Right lobe of liver (tissue), 6 donors: ENCODE measurements at regions not wholly inside any gene's neighbourhood (a gene's known extent, or its start where the extent isn't known, plus 50 kb on each side); places are given as distances from the start of the nearest gene placed in this dataset.

ENCODE experiments used
- ATAC-seq, 4 donors: fragments of 200-7000 bp; cut with Tn5 transposase; one replicate each; pipeline ENCODE4 v1.9.1; 2020; ENCODE audit warnings: mild to moderate bottlenecking in 4 of 4, moderate library complexity in 4 of 4
- DNase-seq, 3 donors: peaks; one replicate each; pipeline ENCODE4 v3.0.0-alpha.2; 2020
- H3K27ac ChIP-seq, 3 donors: fragments of 200-600 bp; one replicate each; pipeline ENCODE4 v1.8.0; 2022
- H3K27me3 ChIP-seq, 2 donors: fragments of 200-600 bp; one replicate each; pipeline ENCODE4 v1.8.0; 2022
- H3K36me3 ChIP-seq, 4 donors: fragments of 200-600 bp; sonication (generic) in 1 of 4; one replicate each; pipeline versions ENCODE4 v1.5.1 to v1.8.0; 2017 to 2022; ENCODE audit warnings: control low read depth in 1 of 4
- H3K4me1 ChIP-seq, 4 donors: fragments of 200-600 bp; sonication (generic) in 1 of 4; one replicate each; pipeline versions ENCODE4 v1.5.1 to v1.8.0; 2017 to 2022; ENCODE audit warnings: control low read depth in 1 of 4
- H3K4me3 ChIP-seq, 3 donors: fragments of 200-600 bp; one replicate each; pipeline ENCODE4 v1.8.0; 2022
- H3K9me3 ChIP-seq, 4 donors: fragments of 200-600 bp; sonication (generic) in 1 of 4; one replicate each; pipeline versions ENCODE4 v1.5.1 to v1.8.0; 2017 to 2022; ENCODE audit warnings: control low read depth in 1 of 4
- POLR2A ChIP-seq: fragments of 450-650 bp; IDR thresholded peaks from one replicate; pipeline ENCODE4 v1.6.1; 2017; ENCODE audit warnings: antibody characterized with exemption, mild to moderate bottlenecking
- WGBS: methylation state at CpG from one replicate; pipeline ENCODE4 v1.1.6; 2018; ENCODE audit warnings: low coverage, low lambda C conversion rate; ENCODE audit not compliant: insufficient coverage; ENCODE audit errors: missing lambda C conversion rate; 5-methylcytosine and 5-hydroxymethylcytosine counted together
- intact Hi-C, 2 donors: fragments of 100-400 bp; cut with DNase I; formaldehyde crosslinking; loops; one replicate each; pipeline versions ENCODE4 v1.11.2 to v1.14.1; 2022
- TF ChIP-seq, protein P1 (sequence below), 4 donors: fragments of 200-600 bp in 3 of 4; fragments of 450-650 bp in 1 of 4; IDR thresholded peaks; one replicate each; pipeline versions ENCODE4 v1.5.1 to v1.8.0; 2016 to 2022; ENCODE audit warnings: antibody characterized with exemption in 4 of 4, mild to moderate bottlenecking in 2 of 4
- donor health status: DM: no; HTN: yes; CAD: no.
- donor health status: DM: no; HTN: no; CAD: no.
- donor health status: DM: no; HTN: no; CAD: no.
- donor health status: DM: no; HTN: yes; CAD: no.
- donor health status: DM: no; HTN: yes; CAD: no.

DNA sequence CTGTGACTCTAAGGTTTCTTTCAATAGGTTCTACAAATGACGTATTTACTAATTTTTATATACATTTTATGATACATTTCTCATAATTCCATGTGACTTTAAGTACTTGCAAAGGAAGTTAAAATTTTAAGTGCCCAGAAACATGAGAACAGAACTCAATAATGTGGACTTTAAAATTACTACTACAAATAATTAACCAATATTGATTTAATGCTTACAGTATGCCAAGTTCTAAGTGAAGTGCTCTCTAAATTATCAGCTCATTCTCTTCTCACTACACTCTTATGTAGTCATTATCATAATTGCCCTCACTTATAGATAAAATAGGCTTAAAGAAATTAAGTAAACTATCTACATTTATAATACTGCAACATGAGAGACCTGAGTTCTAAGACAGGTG is 1690.7 kb upstream of the CDH9 start:
- ATAC-seq (peak; percentile 45 to 88 (median 78)), DNase-seq (no peak)
- no peak overlapping the region for H3K4me3 ChIP-seq
- H3K4me1 ChIP-seq: peaks cover 0 to 16% (median 0%) of the 10 kb centered on the region in 4 donors
- no peaks in the 10 kb centered on the region for H3K9me3 ChIP-seq
- no peak for TF ChIP-seq POLR2A
- TF ChIP-seq, protein P1, sequence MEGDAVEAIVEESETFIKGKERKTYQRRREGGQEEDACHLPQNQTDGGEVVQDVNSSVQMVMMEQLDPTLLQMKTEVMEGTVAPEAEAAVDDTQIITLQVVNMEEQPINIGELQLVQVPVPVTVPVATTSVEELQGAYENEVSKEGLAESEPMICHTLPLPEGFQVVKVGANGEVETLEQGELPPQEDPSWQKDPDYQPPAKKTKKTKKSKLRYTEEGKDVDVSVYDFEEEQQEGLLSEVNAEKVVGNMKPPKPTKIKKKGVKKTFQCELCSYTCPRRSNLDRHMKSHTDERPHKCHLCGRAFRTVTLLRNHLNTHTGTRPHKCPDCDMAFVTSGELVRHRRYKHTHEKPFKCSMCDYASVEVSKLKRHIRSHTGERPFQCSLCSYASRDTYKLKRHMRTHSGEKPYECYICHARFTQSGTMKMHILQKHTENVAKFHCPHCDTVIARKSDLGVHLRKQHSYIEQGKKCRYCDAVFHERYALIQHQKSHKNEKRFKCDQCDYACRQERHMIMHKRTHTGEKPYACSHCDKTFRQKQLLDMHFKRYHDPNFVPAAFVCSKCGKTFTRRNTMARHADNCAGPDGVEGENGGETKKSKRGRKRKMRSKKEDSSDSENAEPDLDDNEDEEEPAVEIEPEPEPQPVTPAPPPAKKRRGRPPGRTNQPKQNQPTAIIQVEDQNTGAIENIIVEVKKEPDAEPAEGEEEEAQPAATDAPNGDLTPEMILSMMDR (IDR thresholded peaks at IDR 0.05): no peak
- no peak overlapping the region for H3K27ac ChIP-seq
- no peaks in the 10 kb centered on the region for H3K27me3 ChIP-seq
- no peaks in the 10 kb centered on the region for H3K36me3 ChIP-seq
- WGBS: 45% methylated on average over 1 of the region's 1 CpG
- intact Hi-C loops: no loop called here

DNA sequence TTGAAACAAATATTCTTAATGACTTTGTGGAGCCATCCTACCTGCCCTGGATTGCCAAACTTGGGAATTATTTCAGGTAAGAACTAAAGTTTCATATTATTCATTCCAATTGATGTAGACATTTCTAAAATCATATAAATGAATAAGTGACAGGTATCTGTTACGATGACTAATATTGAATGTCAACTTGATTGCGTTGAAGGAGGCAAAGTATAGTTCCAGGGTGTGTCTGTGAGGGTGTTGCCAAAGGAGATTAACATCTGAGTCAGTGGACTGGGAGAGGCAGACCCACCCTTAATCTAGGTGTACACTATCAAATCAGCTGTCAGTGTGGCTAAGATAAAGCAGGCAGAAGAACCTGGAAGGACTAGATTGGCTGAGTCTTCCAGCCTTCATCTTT is 1688.4 kb upstream of the CDH9 start:
- intact Hi-C loops: no loop called here
- H3K27ac ChIP-seq: no peak overlapping the region
- no peaks in the 10 kb centered on the region for H3K36me3 ChIP-seq
- no peak for DNase-seq
- H3K4me3 ChIP-seq: no peak overlapping the region
- no peaks in the 10 kb centered on the region for H3K9me3 ChIP-seq
- WGBS: 85% methylated on average over 2 of the region's 2 CpGs
- H3K4me1 ChIP-seq: peaks cover 0 to 16% (median 0%) of the 10 kb centered on the region in 4 donors
- no peak for ATAC-seq
- no peaks in the 10 kb centered on the region for H3K27me3 ChIP-seq
- TF ChIP-seq POLR2A: no peak
- TF ChIP-seq, protein P1 (IDR thresholded peaks at IDR 0.05): no peak

DNA sequence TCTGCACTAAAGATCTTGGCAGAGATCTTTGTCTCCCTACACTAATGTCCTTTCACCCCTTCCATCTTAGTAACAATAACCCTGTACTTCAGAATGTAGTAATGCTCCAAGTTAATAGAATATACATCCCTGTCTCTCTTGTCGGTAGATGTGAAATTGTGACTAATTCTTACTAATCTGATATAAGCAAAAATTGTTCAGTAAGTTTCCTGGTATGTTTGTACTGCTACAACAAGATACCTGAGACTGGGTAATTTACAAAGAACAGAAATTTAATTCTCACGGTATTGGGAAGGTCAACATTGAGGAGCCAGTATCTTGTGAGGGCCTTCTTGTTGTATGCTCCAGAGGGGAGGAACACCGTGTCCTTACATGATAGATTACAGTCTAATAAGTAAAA is 1686.6 kb upstream of the CDH9 start:
- no peak for ATAC-seq
- Histone ChIP-seq H3K27ac (no peak overlapping the region), H3K27me3 (no peaks in the 10 kb centered on the region), H3K9me3 (no peaks in the 10 kb centered on the region), H3K4me3 (no peak overlapping the region), H3K36me3 (no peaks in the 10 kb centered on the region), H3K4me1 (peaks cover 0 to 13% (median 0%) of the 10 kb centered on the region in 4 donors)
- intact Hi-C loops: no loop called here
- no peak for TF ChIP-seq POLR2A
- TF ChIP-seq, protein P1 (IDR thresholded peaks at IDR 0.05): no peak
- 70% methylated on average over 3 of the region's 3 CpGs for WGBS
- DNase-seq: no peak

DNA sequence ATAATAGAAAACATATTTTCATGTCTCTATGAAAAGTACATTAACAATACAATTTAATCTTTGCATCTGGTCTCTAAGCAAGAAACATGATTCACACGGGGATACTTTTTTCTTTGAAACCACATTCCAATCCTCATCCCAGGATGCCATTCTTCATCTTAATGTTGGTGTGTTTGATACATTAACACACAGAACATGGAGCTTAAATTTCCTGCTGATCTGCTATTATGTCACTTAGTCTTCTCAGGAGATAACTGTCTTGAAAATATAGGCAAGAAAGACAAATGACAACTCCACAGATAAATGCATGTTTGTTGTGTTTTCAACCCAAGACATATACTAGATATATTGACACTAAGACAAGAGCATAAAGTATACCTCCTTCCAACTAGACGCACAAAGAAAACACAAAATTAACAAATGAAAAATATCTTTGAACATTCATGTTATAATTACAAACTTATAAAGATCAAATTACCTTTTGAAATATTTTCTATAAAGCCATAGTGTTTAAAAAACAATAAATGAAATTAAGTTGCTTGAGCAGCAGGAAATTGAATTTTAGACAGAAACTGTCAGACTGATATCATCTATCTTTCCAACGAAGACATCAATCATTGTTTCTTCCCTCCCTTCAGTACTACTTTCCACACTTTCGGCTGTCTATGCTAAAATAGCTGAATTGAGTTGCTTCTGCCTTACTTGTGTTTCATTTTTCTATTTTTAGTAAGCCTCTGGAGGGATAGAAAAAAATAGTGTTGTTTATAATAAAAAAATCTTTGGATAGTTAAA is 1676.7 kb upstream of the CDH9 start:
- H3K9me3 ChIP-seq: no peaks in the 10 kb centered on the region
- intact Hi-C loops: no loop called here
- no peaks in the 10 kb centered on the region for H3K36me3 ChIP-seq
- TF ChIP-seq, protein P1 (IDR thresholded peaks at IDR 0.05): no peak
- no peak for TF ChIP-seq POLR2A
- no peak overlapping the region for H3K4me3 ChIP-seq
- H3K4me1 ChIP-seq: no peaks in the 10 kb centered on the region
- WGBS: 31% methylated on average over 4 of the region's 4 CpGs
- H3K27me3 ChIP-seq: no peaks in the 10 kb centered on the region
- H3K27ac ChIP-seq: no peak overlapping the region
- no peak for DNase-seq
- ATAC-seq: no peak

DNA sequence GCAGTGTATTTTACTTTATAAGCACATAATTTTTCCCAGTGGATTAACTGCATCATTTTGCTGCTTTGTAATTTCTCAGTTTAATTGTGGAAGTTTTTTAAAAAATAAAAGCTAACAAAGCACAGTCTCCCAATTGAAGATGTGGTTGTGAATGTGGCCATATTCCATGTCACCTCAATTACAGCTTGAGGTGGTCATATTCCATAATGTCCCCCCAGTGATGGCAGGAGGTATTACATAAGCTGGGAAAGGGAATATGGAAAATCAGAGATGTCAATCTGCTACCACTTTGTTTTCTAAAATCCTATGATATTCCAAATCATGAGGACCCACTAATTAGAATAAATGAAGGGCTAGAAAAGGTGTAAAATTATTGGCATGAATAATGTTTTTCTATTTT is 1672.0 kb upstream of the CDH9 start:
- Histone ChIP-seq H3K9me3 (no peaks in the 10 kb centered on the region), H3K4me1 (no peaks in the 10 kb centered on the region), H3K36me3 (no peaks in the 10 kb centered on the region), H3K27me3 (no peaks in the 10 kb centered on the region), H3K27ac (no peak overlapping the region), H3K4me3 (no peak overlapping the region)
- ATAC-seq (no peak), DNase-seq (no peak)
- intact Hi-C loops: no loop called here
- TF ChIP-seq, protein P1 (IDR thresholded peaks at IDR 0.05): no peak
- TF ChIP-seq POLR2A: no peak
